NCI-H1930 (cell line): ENCODE measurements at regions not wholly inside any gene's neighbourhood (a gene's known extent, or its start where the extent isn't known, plus 50 kb on each side); places are given as distances from the start of the nearest gene placed in this dataset.
"Not testable (repeated sequence)": the region's sequence is repeated elsewhere in the genome, so short reads cannot be mapped to it uniquely, and the experiment has no call there.

Source experiments
- DNase-seq, 2 experiments: peaks; one replicate each; lab custom pipeline; 2025; lab: John Stamatoyannopoulos, UW

DNA sequence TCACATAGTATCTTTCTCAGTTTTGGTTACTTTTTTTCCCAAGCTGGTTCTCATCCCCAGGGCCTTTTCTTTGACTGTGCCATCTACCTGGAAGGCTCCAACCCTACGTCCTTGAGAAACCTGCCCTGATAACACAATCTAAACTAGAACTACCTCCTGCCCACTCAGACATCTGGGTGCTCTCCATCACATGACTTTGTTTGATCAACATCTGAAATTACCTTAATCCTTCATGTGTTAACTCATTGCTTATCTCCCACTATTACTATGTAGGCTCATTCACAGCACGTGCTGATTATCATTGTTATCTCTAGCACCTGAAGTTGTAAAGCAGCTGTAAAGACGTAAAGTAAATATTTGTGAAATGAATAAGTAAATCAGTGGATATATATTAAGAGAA is 784.0 kb downstream of the TMTC2 start:
- no peak for DNase-seq

DNA sequence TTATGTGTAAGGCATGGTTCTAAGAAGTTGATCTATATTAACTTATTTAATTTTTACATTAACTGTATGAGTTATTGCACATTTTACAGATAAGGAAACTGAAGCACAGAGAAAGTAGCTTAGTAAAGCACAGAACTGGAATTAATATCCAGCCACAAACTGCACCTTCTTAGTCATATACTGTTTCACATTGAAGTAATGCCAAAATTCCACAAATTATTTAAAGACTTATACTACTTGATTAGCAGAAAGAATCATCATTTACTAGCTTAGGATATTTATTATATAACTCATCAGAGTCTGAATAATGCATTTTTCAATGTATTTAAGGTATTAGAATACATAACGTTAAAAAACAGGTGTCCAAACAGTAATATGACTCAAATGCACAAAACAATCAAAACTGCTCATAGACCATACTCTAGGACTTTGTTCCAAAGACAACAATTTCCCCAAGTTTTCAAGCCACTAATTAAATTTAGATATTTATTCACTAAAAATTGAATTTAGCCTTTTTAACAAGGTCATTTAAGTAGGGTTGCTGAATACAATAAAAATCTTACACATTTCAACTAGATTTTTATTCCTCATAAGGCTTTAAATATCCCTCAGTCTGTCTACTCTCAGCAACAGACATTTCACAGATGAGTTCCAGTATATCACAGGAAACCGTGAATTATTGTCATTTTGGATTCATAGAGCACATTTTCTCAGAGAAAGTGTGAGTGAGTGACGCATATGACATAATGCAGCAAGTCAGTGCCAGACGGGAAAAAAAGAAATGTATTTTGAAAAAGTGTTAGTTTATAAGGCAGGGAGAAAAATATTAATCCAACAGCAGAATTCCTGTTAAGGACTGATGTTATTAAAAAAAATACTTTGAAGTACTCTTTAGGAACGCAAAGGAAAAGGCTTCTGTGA is 782.5 kb downstream of the TMTC2 start:
- DNase-seq, result no peak

DNA sequence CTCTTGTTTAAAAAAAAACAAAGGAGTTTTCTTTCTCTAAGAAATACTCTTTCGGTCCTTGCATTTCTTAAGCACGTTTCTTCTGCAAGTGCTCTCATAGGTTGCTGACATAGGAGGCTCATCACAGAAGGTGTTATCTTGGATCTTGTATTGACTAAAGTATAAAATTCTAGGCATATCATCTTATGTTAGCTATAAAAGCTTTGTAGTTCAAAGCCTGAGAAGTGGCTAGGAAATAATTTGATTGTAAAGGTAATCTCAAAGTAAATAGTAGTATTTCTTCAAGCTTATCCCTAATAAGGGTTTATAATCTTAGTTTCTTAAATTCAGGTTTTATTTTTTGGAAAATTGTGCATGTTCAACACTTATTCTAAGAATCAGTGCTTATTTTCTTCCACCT is 778.9 kb downstream of the TMTC2 start:
- DNase-seq, result no peak

DNA sequence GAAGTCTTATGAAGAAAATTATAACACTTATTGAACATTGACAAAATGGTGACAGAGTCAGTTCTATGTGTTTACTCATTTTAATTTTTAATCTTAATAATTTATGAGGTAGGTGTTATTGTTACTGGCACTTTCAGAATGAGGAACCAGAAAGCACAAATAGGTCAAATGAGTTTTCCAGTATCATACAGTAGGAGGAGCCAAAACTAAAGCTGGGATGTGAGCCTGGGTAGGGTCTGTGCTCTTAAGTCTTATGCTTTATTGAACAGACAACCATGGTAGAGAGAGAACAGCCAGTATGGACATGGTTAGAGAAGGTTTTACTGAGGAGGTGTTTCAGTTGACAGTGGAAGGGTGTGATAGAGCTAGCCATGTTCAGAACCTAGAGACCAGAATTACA is 775.7 kb downstream of the TMTC2 start:
- no peak for DNase-seq

DNA sequence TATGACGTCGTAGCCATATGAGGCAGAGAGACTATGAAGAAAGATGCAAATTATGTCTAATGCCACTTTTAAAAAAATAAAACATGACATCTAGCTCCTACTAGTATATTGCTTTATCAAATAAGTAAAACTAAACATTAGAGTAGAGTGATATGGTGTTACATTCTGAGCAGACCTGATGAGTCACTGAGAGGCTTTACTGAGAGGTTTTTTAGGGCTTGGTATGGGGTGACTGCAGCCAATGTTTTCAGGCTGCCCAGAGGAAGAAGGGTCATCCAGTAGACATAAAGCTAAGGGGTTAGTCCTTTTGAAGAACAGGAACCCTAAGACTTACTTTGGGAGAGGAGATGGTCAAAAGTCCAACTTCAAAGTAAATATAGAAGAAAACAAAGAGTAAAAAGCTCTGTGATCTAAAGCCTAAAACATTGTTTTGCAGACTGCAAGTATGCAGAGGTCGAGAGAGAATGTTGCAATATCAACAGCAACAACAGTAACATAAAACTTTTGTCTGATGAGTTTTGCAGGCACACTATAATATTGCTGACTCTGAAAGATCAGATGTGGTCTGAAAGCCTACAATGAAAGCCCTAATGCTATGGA is 774.7 kb downstream of the TMTC2 start:
- no peak for DNase-seq

DNA sequence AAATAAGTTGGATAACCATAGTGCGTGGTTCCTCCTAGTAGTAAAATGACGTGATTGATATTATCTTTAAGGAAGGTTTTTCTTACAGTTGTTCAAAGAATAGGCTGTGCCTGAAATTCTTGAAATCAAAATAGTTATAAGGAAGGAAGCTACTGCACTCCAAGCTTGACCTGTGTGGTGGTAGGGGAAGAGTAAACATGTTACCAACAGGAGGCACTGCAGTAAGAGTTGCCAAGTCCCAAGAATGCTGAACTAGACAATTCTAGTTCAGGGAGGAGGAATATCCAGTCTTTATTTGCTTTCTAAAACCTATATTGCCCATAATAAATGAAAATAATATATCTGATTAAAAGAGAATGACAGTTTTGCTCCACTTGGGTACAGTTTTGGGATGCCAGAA is 764.5 kb downstream of the TMTC2 start:
- DNase-seq, result no peak

DNA sequence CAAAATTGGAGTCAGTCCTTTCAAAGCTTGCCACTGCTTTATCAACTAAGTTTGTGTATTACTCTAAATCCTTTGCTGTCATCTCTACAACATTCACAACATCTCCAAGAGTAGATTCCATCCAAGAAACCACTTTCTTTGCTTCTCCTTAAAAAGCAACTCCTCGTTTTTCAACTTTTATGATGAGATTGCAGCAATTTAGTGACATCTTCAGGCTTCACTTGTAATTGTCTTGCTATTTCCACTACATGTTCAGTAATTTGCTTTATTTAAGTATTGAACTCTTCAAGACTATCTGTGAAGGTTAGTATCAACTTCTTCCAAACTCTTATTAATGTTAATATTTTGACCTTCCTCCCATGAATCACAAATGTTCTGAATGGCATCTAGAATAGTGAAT is 747.9 kb downstream of the TMTC2 start:
- no peak for DNase-seq

DNA sequence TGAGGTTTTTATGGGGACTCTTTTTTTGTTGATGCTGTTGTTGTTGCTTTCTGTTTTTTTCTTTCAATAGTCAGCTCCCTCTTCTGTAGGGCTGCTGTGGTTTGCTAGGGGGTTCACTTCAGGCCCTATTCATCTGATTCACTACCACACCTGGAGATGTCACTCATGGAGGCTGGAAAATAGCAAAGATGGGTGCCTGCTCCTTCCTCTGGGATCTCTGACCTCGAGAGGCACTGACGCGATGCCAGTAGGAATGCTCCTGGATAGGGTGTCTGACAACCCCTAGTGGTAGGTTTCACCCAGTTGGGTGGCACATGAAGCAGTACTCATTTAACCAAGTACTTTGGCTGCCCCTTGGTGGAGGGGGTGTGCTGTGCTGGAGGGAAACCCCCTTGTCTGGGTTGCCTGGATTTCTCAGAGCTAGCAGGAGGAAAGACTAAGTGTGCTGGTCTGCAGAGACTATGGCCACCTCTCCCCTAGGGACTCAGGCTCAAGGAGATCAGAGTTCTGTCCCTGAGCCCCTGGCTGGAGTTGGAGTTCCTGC is 745.5 kb downstream of the TMTC2 start:
- DNase-seq, result no peak

DNA sequence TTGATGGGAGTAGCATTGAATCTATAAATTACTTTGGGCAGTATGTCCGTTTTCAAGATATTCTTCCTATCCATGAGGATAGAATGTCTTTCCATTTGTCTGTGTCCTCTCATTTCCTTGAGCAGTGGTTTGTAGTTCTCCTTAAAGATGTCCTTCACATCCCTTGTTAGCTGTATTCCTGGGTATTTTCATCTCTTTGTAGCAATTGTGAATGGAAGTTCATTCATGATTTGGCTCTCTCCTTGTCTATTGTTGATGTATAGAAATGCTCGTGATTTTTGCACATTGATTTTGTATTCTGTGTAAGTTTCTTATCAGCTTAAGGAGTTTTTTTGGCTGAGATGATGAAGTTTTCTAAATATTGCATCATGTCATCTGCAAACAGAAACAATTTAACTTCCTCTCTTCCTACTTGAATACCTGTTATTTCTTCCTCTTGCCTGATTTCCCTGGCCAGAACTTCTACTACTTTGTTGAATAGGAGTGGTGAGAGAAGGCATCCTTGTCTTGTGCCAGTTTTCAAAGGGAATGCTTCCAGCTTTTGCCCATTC is 741.0 kb downstream of the TMTC2 start:
- not testable (repeated sequence) for DNase-seq

DNA sequence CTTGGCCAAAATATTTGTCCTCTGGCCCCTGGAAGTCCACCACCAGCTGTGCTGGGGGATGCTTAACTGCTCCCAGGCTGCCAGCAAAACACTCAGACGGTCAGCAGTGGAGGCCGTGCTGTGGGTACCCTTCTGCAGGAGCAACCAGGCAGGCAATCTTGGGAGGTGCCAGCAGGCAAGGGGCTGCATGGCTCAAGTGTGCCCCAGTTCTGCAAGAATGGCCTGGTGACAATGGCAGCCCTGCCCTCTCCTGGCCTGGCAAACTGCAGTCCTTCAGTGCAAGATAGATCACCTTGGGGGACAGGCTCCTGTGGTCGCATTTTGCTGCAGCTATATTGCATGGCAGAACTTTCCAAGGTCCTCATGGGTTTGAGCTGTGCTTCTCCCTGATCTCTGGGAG is 728.3 kb downstream of the TMTC2 start:
- no peak for DNase-seq

DNA sequence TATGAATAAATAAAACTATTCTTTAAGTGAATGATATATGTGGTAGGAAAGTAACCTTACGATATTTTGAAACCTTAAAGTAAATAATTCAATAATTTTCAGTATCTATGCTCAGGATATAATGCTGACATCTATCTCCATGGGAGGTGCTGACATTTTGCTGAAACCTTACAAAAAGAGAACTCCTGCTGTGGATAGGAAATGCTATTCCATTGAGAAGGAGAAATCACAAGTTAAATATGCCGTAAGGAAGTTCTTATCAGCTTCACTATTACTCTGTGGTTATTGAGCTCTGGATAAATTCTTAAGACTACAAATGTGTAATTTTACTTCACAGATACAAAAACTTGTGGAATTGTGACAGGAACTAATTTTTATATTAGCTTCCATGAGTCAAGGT is 722.1 kb downstream of the TMTC2 start:
- no peak for DNase-seq

DNA sequence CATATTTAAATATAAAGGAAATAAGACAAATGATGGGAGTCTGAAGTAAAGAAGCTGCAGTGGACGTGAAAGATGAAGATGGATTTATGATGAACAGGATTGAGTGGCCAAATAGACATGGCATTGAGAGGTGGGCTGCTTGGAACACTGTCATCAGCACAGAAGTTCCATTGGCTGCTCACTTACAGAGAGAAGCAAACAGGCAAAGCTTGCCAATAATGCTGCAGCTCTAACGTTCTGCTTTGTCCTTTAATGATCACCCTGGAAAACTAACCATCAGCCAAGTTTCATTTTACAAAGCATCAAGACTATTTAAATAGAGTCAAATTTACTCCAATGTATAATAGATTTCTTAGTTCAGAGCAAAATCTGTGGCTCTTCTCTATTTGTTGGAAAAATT is 721.4 kb downstream of the TMTC2 start:
- no peak for DNase-seq

DNA sequence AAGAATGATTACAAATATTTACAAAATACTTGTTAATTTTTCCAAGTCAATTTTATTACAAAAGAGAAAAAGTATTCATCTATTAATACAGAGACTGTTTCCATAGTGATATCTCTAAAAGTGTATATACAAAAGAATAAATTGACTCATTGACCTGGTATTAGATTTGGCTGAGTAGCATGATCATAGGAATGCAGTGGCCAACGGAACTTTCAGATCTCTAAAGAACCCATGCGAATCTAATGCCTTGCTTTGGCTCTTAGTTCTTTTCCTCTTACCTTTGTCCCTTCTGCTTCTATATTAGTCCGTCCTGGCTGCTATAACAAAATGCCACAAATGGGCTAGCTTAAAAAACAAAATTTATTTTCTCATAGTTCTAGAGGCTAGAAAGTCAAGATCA is 717.8 kb downstream of the TMTC2 start:
- no peak for DNase-seq

DNA sequence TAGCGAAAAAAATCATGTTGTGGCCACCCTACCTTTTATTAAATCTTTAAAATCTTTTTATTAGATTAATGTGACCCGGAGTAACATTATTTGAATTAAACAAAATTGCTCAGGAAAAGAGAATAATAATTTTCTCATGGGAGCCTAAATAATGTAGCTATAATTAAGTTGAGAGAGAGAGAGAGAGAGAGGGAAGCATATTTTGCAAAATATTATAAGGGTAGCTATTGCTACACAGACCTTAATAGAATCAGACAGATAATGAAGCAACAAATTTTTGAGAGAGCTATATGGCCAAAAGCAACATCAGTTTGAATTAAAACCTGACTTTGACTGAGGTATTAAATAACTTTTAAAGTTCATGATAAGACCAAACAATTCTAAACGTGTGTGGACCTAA is 703.5 kb downstream of the TMTC2 start:
- no peak for DNase-seq

DNA sequence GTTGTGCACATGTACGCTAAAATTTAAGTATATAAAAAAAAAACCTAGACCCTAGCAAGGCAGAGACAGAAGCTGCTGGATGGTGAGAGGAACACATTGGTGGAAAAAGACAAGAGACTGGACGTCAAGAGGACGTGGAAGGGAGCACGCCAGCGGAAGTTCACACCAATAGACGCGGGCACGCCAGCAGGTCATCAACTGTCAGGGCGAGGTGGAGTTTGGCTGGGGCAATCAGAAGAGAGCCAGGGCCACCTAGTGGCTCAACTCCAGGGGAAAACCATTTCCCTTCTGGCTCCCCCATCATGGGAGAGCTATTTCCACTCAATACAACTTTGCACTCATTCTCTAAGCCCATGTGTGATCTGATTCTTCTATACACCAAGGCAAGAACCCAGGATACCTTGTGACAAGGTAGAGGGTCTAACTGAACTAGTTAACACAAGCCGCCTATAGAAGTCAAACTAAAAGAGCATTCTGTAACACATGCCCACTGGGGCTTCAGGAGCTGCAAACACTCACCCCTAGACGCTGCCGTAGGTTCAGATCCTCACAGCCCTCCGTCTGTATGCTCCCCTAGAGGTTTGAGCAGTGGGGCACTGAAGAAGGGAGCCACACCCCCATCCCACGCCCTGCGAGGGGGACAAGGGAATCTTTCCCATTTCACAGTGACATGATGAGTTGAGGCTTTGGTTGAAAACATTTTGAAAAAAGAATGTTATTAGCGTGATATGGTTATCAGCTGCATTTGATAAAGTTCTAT is 702.7 kb downstream of the TMTC2 start:
- DNase-seq, result no peak

DNA sequence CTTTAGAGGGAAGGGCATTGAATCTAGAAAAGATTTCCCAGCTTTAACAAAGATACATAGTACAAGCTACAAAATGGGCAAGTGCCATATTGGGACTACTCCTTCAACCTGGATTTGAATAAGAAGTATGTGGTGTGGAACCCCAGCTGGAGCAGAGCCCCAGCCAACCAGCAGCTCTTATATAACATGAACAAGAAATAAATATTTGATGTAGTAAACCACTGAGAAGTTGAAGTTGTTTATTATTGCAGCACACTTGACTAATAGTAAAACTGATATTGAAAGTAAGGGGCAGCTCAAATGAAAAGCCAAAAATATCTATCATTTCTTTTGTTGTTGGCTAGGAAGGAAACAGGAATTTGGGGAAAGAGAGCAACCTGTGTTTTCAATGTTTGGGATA is 701.8 kb downstream of the TMTC2 start:
- DNase-seq, result no peak

DNA sequence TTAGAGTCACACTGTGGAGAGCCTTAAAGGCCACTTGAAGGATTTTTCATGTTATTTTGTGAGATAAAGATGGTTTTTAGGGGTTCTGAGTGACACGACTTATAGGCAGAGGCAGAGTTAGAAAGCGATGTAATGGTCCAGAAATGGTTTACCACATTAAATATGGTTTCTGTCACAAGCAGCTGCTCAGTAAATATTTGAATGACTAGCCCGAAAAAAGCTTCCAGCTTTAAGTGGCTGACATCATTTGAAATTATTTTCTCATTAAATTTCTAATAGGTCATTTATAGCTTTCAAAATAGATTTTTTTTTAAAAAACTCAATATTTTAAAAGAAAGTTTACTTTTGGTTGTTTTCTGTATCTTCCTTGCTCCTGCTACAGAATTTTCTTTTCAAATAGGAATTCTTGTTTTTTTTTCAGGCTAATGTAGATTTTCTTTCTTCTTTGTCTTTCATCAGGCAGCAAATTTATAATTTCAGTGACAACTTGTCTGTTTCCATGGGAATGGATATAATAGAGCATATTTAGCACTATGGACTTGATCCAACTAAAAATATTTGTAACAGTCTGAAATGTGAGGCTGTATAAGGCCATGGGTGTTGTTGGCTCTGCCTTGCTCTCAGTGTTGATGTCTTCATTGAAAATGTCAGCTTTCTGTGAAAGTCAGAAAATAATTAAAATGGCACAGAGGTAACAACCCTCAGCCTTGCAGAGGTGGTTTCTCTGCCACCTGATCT is 700.0 kb downstream of the TMTC2 start:
- DNase-seq, result no peak

DNA sequence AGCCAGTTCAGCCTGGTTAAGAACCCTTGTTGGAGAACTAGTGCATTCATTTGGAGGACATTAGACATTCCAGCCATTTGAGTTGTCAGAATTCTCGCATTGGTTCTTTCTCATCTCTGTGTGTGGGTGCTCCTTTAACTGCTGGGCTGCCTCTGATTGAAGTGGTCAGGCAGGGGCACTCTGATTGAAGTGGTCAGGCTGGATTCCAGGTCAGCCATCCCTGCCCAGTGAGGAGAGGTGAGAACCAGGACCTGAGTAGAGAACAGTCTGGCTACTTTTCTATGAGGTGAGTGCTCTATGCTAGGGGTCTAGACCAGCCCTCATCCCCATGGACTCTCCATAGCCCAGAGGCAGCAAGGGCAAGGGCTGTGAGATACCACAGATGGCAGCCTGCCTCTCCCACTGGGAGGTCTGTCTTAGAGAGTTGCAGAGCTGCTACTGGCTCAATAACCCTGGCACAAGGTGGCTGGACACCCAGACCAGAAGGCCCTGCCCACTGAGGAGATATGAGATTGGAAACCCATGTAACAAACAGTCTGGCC is 691.6 kb downstream of the TMTC2 start:
- DNase-seq, result no peak

DNA sequence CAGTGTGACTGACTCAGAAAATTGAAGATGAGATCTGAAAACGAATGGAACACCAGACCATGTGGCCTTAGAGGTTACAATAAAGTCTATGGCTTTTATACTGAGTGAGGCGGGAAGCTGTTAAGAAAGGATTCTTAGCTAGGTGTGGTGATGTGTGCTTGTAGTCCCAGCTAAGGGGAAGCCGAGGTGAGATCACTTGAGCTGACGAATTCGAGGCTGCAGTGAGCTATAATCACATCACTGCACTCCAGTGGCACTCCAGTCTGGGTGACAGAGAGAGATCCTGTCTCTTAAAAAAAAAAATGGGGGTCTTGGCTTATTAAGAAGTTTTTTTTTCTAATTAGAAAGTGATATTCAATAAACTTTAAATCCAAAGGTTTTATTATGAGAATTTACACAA is 678.6 kb downstream of the TMTC2 start:
- no peak for DNase-seq

DNA sequence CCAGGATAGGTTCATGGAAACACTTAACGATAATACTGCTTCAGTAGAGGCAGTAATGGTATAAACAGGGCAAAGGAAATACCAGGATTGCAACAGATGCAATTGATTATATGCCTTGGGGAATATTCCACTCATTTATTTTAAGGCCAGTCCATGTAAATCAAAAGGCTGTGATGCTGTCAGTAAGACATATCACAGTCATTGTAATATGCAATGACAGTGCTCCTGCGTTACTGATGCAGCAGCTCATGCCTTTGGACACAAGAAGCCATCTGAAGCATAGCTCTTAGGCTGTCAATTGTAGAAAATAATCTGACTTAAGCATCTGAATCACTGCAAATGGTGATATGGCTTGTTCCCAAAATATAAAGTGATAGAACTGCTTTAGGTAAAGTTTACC is 674.8 kb downstream of the TMTC2 start:
- no peak for DNase-seq

DNA sequence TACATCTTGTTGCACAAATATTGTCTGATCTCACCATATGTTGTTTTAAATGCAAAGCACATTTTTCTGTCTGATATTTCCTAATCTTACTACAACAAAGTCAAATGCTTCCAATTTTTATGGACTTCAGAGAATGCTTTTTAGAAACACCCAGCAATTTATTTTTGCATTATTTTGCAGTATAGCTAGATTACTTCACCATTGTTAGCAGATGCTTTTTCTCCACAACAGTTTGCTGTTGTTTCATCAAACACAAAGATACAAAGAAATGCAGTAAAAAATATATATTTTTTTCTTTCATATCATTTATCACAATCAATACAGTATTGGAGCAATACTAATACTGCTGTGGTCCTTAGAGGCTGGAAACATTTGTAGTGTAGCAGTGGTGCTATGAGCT is 674.4 kb downstream of the TMTC2 start:
- DNase-seq, result no peak
